GM18951 (cell line): ENCODE measurements at regions not wholly inside any gene's neighbourhood (a gene's known extent, or its start where the extent isn't known, plus 50 kb on each side); places are given as distances from the start of the nearest gene placed in this dataset.

ENCODE experiments used
- POLR2A ChIP-seq: IDR thresholded peaks from 4 replicates; pipeline ENCODE4 v1.6.1; 2011; ENCODE audit warnings: mild to moderate bottlenecking; ENCODE audit not compliant: insufficient read length, insufficient read depth; ENCODE audit errors: extremely low read depth
- in situ Hi-C: fragments of 300-500 bp; cut with MboI; formaldehyde crosslinking; loops from one replicate; pipeline ENCODE4 v1.12.0; 2022; ENCODE audit warnings: low sequenced_read_pairs, mixed read lengths, inconsistent platforms; ENCODE audit not compliant: unreplicated experiment

DNA sequence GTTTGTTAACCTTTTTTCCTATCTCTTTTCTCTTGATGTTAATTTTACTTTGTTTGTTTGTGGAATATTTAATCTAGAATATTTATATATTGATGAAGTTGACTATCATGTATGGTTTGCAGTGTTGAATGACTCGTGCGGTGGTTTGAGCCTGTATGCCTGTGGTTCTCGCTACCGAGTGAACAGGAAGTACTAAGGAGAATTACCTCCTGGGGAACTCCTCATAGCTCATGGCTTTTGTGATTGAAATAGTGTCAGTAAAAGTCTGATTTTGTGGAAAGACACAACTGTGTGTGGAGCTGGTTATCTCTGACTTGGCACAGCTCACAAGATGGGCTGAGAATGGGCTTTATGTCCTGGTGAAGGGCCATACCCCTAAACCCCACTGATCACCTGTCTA, 498.6 kb downstream of the GLRX3 start:
- no peak for TF ChIP-seq POLR2A
- in situ Hi-C loops, result no loop called here

DNA sequence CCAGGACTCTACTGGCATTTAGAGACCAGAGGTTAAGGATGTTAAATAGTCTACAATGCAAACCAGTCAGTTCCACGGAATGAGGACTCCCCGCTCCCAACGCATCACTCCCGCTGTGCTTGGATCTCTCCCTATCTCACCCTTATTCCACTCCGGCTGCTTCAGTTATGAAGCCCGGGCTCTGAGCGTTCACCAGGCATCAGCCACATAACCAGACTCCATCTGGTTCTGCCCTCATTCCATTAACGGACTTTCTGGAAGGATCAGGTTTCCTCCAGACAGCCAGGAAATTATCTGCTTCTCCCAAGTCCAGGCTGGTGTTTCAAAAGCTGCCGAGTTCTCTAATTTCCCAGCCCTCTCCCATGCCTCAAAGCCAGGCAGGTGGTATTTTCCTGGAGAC, 499.3 kb downstream of the GLRX3 start:
- in situ Hi-C loops, result no loop called here
- TF ChIP-seq POLR2A, result no peak

DNA sequence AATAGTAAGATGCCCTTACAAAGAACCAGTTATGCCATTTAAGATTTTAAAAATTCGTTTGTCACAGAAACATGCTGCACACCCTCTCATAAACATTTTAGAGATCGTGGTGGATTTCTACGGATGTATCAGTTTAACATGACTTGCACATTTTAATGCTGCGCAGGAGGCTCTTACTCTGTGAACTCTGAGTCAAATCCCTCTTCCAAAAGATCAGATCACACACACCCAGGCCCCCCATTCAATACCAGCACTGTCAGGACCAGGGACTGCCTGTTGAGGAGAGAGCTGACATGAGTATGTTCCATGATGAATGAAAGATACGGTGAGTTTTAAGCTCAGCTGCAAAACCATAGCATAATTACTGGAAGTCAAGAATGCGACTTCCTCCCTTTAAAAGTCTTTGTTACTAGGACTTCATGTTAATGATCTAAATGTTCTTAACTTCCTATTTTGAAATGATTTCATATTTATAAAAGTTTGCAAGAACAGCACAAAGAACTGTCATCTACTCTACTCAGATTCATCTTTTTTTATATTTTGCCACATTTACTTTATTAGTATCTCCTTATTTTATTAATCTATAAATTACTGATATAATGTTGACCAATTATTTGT, 500.2 kb downstream of the GLRX3 start:
- no peak for TF ChIP-seq POLR2A
- in situ Hi-C loops, result no loop called here

DNA sequence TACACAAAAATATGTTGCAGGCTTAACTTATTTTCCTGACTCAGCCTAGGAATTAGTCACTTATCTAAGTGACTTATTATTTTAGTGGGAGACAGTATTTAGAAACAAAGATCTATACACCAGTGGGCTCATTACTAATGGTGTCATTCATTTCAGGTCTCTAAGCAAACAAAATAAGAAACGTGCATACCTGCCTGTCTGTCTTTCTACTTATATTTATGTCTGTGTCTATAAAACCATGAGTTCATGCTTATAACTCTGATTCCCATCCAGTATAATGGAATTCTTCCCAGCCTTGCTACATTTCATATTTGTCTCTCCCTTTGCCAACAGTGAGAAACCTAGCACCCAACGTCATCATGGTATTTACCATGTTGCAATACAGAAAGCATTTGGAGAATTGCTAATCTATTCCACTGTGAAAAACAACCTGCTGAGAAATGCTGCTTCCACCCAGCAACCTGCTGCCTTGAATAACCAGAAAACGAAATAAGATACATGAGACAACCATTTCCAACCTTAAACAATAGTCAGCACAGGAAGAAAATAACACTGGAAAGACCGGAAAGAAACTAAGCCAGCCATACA, 501.0 kb downstream of the GLRX3 start:
- in situ Hi-C loops, result no loop called here
- no peak for TF ChIP-seq POLR2A

DNA sequence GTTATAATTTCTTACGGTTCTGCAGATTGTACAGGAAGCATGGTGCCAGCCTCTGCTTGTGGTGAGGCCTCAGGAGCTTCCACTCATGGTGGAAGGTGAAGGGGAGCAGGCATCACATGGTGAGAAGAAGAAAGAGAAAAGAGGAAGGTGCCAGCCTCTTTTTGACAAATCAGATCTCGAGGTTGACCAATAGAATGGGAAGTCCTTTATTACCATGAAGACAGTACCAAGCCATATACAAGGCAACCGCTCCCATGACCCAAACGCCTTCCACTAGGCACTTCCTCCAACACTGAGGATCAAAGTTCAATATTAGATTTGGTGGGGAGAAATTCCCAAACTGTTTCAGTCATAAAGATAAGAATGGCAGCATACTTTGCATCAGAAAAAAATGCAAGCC, 502.8 kb downstream of the GLRX3 start:
- in situ Hi-C loops, result no loop called here
- no peak for TF ChIP-seq POLR2A

DNA sequence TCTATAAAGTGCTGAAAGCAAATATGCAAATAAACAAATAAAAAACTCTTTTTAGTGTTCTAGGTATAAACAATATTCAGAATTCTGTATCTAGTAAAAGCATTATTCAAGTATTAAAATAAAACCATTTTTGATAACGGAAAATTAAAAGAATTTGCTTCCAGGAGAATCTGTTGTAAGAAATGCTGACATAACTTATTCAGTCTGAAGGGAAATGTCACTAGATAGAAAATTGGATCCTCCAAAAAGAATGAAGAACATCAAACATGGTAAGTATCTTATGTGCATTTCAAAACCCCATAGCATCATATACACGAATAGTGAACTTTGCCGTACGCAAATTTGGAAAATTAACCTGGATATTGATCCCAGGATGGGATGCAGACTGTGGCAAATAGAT, 506.7 kb downstream of the GLRX3 start:
- no peak for TF ChIP-seq POLR2A
- in situ Hi-C loops, result no loop called here

DNA sequence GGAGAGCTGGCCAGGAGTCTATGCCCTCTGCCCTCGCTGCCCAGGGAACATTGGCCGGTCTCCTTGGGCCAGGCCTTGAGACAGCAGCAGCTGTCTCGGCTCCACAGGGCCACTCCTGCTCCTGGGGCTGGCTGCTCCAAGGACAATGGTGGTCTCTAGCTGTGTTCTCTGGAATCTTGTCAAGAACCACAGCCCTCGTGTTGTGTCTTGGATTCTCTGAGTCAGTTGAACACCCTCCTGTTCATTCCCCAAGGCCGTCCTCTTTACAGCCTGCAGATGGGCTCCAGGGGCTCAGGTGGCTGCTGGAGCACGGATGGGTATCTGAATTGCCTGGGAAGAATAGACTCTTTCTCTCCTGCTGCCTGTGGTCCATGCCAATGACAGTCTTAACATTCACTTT, 511.1 kb downstream of the GLRX3 start:
- TF ChIP-seq POLR2A, result no peak
- in situ Hi-C loops, result no loop called here

DNA sequence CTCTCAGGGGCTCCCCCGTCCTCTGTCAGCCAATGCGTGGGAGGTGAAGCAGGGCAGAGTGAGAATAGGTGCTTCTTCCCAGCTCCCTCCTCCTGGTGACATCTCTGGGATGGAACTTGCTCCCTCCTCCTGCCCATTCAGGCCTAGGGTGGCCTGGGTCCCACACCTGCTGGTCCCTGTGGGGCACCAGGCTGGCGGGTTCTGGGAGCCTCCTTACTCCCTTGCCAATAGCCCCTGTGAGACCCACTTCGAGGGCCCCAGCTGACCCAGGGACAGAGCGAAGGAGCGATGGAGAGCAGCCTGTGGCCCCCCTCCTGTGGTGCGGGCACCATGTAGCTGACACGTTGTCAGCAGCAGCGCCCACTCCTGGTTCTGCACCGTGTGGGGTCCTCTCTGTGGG, 512.6 kb downstream of the GLRX3 start:
- no peak for TF ChIP-seq POLR2A
- in situ Hi-C loops, result no loop called here

DNA sequence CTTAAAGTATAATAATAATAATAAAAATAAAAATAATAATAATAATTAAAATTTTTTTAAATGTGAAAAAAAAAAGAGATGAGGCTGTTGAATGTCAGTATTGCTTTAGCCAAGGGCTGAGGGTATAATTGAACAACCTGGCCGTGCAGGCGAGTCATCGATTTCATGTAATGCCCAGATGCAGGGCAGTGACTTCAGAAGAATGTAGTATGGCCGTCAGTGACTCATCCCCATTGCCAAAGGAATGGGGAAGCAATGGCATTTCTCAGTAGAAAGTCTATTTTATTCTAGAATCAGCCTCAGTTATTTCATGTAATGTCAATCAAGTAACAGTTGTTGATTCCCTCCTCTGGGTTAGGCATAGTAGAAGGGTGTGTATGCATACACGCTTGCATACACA, 516.4 kb downstream of the GLRX3 start:
- in situ Hi-C loops, result no loop called here

DNA sequence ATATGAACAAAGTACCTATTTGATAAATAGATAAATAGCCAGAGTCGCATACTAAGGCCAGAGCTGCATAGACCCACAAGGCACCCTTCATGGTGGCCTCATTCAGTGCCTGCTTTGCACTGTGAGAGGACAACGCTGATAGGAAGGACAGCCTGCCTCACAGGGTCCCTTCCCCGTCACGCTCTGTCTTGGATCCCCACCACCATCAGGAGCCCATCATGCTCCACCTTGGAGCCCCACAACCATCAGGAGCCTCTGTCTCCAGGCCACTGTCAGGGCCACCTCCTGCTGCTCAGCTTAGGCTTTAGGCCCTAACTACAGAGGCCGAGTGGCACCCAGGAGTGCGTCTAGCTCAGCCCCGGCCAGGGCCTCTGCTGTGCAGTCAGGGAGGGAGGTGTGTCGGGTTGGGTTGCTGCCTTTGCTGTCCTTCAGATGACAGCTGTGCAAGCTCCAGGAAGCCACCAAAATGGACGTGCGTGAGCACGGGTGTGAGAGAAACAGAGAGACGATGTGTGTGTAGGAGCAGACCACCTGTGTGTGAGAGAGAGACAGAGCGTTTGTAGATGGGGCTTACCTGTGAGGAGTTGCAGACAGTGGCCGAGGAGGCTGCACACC, 516.9 kb downstream of the GLRX3 start:
- no peak for TF ChIP-seq POLR2A
- in situ Hi-C loops, result no loop called here

More for the DNA sequence above, 516.4 kb downstream of the GLRX3 start:
- TF ChIP-seq POLR2A, result no peak

DNA sequence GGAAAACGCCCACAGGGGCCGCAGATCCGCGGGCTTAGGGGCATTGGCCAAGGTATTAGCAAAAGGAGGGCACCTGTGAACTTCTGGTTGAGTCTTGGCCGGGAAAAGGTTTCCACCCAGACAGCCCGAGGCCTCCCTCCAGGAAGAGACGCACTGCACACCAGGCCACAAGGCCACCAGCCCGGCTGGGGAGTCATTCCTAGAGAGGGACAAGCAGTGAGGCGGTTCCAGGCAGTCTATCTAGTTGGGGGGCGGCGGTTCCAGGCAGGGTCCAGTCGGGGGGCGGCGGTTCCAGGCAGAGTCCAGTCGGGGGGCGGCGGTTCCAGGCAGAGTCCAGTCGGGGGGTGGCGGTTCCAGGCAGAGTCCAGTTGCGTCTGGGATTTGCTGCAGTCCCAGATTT, 518.5 kb downstream of the GLRX3 start:
- in situ Hi-C loops, result no loop called here
- TF ChIP-seq POLR2A, result no peak

DNA sequence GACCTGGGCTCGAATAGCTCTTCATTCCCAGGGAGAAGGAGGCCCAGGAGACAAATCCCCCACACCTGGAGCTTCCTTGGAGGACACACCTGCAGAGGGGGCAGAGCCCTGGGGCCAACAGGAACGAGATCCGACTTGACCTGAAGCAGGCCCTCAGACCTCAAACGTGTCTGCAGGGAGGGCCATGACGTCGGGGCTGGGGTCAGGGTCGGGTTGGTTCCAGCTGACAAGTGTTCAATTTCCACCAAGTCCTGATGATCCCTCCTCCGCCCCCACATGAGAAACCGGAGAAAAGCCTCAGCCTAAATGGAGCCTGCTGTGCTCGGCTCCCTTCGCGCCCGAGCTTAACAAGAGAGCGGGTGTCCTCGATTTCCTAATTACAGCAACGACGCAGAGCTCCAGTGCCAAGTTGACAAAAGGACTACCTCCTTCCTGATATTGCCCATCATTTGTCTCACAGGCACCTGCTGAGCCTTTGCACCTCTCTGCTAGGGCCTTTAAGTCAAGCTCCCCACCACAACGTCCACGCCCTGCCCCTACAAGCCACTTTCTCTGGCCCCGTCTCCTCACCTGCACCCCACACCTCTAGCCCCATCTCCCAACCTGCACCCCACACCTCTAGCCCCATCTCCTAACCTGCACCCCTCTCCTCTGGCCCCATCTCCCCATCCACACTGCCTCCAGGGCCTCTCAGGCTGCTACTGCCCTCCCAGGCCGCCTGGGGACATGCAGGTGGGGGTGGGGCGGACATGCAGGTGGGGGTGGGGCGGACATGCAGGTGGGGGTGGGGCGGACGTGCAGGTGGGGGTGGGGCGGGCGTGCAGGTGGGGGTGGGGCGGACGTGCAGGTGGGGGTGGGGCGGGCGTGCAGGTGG, 519.4 kb downstream of the GLRX3 start:
- in situ Hi-C loops, result no loop called here
- TF ChIP-seq POLR2A, result no peak

DNA sequence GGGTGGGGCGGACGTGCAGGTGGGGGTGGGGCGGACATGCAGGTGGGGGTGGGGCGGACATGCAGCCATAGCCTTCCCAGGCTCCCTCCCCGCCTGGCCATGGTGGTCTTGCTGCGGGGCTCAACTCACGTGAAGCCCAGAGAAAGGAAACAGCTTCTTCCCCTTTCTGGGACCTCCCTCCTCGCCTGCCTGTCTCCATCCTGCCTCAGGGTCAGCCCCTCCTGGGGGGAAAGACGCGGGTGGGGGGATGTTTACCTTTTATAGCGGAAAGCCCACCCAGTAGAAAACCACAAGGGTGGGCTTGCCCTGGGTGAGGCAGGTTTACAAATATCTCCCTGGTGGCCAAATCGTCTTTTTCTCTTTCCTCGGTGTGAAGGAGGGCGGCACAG, 520.0 kb downstream of the GLRX3 start:
- in situ Hi-C loops, result no loop called here

More for the DNA sequence above, 520.0 kb downstream of the GLRX3 start:
- no peak for TF ChIP-seq POLR2A
